GM18505 (cell line): ENCODE measurements at regions not wholly inside any gene's neighbourhood (a gene's known extent, or its start where the extent isn't known, plus 50 kb on each side); places are given as distances from the start of the nearest gene placed in this dataset.

Experiments
- ATAC-seq: cut with Tn5 transposase; IDR thresholded peaks from one replicate; pipeline ENCODE4 v1.9.1; 2021; ENCODE audit not compliant: unreplicated experiment
- POLR2A ChIP-seq: IDR thresholded peaks from 4 replicates; pipeline ENCODE4 v1.6.1; 2011; ENCODE audit warnings: borderline replicate concordance; ENCODE audit not compliant: insufficient read depth, insufficient read length; ENCODE audit errors: extremely low read depth

DNA sequence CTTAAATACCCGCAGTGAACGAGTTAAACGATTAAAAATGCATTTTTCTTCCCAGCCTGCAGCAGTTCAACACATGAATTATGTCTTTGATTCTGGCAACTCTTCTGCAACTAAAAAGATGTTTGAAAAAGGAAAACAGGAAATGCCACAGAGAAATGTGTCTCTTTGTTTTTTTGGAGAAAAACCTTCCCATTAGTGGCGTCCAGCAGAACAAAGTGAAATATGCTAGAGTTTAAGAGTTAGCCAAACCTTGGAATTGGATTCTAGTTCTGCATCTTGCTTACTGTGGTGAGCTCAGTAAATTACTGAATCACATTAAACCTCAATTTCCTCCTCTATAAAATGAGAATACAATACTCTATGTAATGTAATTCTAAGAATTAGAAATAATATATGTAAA is 900.2 kb upstream of the ACVR2A start:
- no peak for ATAC-seq
- no peak for TF ChIP-seq POLR2A

DNA sequence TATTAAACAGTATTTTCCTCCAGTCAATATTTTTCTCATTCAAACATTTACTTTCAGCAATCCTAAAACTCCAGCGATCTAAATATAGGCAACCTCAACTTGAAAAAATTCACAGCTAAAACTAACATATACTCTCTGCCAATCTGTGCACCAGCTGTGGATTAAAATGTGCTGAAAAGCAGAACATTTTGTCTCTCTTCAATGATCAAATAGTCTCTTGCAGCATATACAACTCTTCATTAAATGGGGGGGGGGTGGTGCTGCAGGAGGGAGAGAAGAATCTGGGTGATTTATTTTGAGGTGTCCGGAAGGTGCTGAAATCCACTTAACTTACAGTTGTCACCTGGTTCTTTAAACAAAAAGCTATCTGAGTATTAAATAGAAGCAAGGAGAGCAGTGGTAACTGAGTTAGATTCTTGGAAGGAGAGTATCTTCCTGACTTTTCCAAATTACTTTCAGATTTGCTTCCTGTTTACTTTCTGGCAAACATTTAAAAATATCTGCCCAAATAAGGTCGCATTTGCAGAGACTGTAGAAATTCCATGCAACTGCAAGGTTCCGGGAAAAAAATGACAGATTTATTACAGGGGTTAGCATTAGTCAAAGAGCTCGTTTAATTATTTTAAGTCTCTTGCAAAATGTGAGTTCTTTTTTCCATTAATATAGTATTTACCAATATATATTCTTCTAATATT is 904.7 kb upstream of the ACVR2A start:
- ATAC-seq: no peak
- TF ChIP-seq POLR2A: no peak

DNA sequence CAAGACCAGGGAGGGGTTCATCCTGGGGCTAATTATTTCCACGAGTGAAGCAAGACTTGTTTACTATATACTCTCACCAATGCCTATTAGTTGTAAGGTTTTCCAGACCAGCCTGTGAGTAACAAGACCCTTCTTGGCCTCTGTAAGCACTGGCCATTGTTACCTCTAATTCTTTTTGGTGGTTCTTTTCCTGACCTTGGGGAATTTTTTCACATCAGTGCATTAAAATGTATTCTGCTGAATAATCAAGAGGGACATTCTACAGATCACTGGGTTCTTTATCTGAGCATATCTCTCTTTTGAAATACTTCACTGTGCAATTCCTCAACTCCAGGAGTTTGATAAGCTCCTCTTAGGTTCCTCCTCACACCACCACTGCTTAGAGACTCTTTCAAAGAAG is 909.9 kb upstream of the ACVR2A start:
- no peak for ATAC-seq
- no peak for TF ChIP-seq POLR2A

DNA sequence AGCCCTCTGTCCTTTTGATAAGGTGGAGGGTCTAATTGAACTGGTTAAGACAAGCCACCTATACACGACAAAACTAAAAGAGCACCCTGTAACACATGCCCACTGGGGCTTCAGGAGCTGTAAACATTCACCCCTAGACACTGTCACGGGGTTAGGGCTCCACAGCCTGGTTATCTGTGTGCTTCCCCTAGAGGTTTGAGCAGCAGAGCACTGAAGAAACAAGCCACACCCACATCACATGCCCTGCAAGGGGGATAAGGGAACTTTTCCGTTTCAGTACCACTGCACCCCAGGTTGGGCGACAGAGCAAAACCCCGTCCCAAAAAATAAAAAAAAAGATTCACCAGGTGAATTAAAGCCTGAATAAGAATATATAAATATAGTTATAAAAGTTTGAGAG is 913.7 kb upstream of the ACVR2A start:
- TF ChIP-seq POLR2A: no peak
- peak; percentile 90 for ATAC-seq

DNA sequence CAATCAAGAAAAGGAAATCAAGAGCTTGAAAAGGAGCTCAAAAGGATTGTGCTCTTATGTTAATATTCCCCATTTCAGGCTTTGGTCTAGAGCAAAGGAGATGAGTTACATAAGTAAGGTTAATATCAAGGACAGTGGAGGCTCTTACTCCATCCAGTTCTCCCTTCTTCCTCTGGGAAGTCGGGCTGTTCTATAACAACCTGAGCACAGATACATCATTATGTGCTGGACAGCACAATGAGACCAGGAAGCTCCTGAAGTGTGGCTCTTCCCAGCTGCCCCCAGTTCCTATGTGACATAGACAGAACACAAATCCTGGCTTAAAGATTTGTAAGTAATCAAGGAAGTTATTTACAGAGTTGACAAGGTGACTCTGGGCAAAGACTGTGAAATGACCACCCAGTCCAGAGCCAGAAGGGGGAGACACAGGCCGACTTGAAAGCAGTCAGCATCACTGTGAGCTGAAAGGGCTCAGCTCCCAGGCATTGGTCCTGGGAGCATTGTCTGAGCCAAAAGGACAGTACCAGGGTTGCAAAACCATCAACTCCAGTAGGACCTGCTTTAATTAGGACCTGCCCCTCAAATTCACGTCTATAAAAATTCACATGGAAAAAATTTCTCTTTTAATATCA is 917.6 kb upstream of the ACVR2A start:
- ATAC-seq: no peak

DNA sequence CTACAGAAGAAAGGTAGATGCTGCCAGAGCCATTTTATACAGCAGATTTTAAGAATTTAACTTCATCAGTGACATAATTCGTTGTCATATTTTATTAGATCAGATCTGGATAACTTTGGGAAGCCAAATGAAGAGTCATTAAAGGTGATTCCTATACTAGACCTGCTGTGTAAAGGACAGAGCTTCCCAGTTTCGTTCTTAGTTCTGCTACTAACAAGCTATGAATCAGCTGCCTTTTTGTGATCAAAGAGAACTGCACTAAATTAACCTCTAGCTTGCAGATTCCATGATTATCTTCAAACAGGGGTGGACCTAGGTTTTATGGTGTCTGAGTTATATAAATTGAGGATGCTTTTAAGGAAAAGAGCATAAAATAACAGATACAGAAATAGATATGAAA is 926.5 kb upstream of the ACVR2A start:
- no peak for ATAC-seq
- no peak for TF ChIP-seq POLR2A

More for the DNA sequence above, 917.6 kb upstream of the ACVR2A start:
- no peak for TF ChIP-seq POLR2A

DNA sequence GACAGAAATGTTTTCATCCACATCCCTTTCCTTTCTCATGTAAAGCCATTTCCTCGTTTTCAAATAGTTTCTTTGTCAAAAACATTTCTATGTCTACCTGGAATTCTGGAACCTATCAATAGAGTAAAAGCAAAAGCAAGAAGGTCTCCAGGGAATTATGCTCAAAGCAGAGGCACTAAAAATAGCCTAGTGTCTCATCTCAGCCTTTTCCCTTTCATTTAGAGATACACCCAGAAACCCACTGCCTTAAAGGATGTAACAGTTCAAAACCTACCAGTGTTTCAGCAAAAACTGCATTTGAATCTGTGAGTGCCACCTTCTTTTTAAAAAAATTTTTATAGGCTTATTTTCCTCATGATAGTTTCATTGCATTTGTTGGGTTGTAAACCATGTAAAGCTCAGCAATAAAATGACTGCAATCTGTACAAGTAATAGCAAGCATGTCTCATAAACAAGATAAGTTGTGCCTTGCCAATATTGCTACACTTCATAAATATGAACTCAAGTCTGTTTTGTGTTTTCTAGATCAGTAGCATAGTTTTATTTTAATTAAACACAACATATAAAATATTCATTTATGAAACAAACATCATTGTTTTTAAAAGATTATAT is 927.3 kb upstream of the ACVR2A start:
- no peak for ATAC-seq
- TF ChIP-seq POLR2A: no peak

DNA sequence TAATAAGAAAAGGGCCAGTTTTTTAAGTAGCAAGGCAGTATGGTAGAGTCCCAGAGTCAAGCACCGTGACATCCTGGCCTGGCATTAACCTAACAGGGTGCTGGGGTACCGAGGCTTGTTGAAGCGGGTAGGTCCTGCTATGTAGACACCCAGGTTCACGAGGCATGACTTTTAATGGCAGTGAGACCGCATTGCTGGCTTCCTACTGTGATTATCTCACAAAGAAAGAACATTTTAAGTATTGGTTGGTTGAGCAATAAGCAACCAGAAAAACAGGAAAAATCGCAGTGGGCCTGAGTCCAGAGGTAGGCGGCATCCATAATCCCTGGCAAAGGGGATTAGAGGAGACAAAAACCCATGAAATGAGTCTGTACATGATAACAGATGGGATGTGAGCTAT is 927.9 kb upstream of the ACVR2A start:
- no peak for TF ChIP-seq POLR2A
- ATAC-seq: no peak

DNA sequence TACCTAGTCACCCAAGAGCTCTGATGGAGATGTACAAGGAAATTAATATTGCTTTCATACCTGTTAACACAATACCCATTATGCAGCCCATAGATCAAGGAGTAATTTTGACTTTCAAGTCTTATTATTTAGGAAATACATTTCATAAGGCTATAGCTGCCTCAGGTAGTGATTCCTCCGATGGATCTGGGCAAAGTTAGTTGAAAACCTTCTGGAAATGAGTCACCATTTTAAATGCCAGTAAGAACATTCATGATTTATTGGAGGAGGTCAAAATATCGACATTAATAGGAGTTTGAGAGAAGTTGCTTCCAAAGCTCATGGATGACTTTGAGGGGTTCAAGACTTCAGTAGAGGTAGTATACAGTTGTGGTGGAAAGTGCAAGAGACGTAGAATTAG is 931.4 kb upstream of the ACVR2A start:
- TF ChIP-seq POLR2A: no peak
- ATAC-seq: no peak

DNA sequence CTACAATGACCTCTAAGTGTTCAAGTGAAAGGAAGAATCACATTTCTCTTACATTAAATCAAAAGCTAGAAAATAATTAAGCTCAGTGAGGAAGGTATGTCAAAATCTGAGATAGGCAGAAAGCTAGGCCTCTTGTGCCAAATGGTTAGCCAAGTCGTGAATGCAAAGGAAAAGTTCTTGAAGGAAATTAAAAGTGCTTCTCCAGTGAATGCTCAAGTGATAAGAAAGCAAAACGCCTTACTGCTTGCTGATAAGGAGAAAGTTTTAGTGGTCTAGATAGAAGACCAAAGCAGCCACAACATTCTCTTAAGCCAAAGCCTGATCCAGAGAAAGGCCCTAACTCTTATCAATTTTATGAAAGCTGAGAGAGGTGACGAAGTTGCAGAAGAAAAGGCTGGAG is 932.3 kb upstream of the ACVR2A start:
- TF ChIP-seq POLR2A: no peak
- ATAC-seq: no peak

DNA sequence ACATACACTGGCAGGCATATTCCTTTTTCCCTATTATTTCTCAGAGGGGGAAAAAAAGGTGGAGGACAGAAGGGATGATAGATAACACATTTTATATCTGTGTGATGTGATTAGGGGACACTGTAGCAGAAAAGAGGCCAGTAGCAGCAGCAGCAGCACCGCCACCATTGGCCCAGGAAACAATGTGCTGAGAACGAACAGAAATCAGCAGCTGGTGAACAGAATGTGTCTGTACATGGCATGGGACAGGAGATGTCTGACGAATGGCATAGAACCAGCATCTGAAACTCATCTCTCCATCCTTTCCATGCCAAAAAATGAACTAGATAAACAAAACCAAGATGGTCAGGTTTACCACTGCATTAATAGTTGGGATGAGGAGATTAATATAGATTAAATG is 936.1 kb upstream of the ACVR2A start:
- no peak for ATAC-seq
- TF ChIP-seq POLR2A: no peak

DNA sequence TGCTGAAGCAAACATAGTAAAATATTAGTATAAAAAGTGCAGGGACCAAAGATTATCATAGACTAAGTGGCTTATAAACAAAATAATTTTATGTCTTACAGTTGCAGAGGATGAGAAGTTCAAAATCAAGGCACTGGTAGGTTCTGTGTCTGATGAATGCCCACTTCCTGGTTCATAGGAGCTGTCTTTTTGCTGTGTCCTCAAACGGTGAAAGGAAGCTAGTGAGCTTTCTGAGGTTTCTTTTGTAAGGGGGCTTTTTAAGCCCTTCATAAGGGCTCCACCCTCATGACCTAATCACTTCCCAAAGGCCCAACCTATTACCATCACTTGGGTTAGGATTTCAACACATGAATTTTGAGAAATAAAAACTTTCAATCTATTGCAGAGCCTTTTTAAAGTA is 946.7 kb upstream of the ACVR2A start:
- no peak for TF ChIP-seq POLR2A
- no peak for ATAC-seq

DNA sequence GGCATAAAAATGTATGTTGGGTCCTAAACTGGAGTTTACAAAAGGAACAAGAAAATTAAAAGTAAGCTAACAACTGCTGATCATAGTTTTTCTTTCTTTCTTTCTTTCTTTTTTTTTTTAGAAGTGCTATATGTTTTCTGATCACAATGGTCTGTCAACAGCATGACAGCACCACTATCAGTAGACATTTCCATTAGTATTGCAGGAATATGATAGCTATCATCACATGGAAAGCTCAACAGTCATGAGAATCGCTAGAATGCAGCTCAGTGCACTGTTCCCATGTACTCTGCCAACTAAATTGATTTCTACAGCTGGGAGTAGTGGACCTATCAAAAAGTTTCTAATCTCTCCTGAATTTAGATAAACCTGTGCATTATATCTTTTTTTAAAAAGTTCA is 950.3 kb upstream of the ACVR2A start:
- no peak for ATAC-seq
- no peak for TF ChIP-seq POLR2A

DNA sequence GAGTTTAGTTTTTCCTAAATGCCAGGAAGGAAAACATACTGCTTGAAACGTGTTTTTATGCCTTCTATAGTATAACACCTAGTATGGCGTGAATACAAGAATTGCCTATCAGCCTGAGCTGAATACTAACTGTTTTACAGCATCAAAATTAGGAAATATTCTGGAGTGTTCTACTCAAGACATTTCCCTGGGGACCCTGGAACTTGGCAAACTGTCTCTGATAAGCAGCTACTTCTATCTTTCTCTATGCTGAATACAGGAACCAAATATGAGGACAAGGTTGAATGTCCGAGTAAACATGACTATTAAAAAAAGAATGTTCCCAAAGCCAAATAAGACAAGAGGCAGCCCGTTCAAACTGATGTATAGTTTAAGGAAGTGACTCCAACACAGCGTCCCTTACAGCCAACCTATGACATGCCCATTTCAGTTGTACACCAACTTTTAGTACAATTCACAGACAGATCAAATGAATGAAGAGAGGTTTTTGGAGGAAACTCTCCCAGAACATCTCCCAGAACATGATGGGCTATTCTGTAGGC is 951.3 kb upstream of the ACVR2A start:
- TF ChIP-seq POLR2A: no peak
- no peak for ATAC-seq
